K562 (cell line): ENCODE measurements at regions not wholly inside any gene's neighbourhood (a gene's known extent, or its start where the extent isn't known, plus 50 kb on each side); places are given as distances from the start of the nearest gene placed in this dataset.

Experiments used
- ATAC-seq: fragments of 200-7000 bp; cut with Tn5 transposase; 3 replicates; pipeline ENCODE4 v1.9.1; 2020; ENCODE audit warnings: moderate library complexity
- BruUV-seq: library from RNA; stranded (reverse); fragments of 400-500 nt; replicated peaks from 2 replicates; lab custom pipeline; 2021; lab: Mats Ljungman, UMichigan
- CTCF ChIA-PET: fragments of 300-600 bp; formaldehyde crosslinking; extraction: SDS; loops from one replicate; lab custom pipeline; 2021; ENCODE audit warnings: low intra/inter-chr PET ratio; lab: Yijun Ruan, JAX
- POLR2A ChIA-PET: fragments of 300-600, 350-650 bp; sonication (Branson Sonifier 250); formaldehyde crosslinking; extraction: SDS; loops from one replicate; lab custom pipeline; 2021; ENCODE audit warnings: antibody characterized with exemption, inconsistent platforms; lab: Yijun Ruan, JAX
- DNase-seq, 4 experiments: peaks; one replicate each; pipeline versions ENCODE4 v3.0.0 to v3.0.0-alpha.2; 2011 to 2018; ENCODE audit warnings: low spot score in 3 of 4, mixed read lengths in 3 of 4; ENCODE audit errors: extremely low read depth in 1 of 4
- FAIRE-seq: peaks from 2 replicates; lab custom pipeline; 2011; peaks lifted over from hg19 to GRCh38; lab: Jason Lieb, UNC
- H2AFZ ChIP-seq: 2 replicates; pipeline ENCODE4 v1.6.0; 2011; ENCODE audit warnings: low read depth, low read length, control low read depth, inconsistent platforms
- H3K27ac ChIP-seq: fragments of 200-600 bp; 3 replicates; pipeline ENCODE4 v1.8.0; 2011; ENCODE audit warnings: low read depth, mild to moderate bottlenecking, control low read depth, inconsistent platforms, low read length, moderate library complexity, mixed read lengths; ENCODE audit errors: extremely low read depth
- H3K27me3 ChIP-seq, 2 experiments: fragments of 300-600 bp in 1 of 2; 2 replicates in 1 of 2; 3 replicates in 1 of 2; pipeline versions ENCODE4 v1.6.0 to v1.8.0; 2011; ENCODE audit warnings: inconsistent platforms in 2 of 2, low read length in 2 of 2, mild to moderate bottlenecking in 1 of 2, mixed read lengths in 1 of 2, moderate library complexity in 1 of 2; ENCODE audit not compliant: control insufficient read depth in 2 of 2, insufficient read depth in 2 of 2
- H3K36me3 ChIP-seq: fragments of 300-600 bp; 3 replicates; pipeline ENCODE4 v1.8.0; 2011; ENCODE audit warnings: mild to moderate bottlenecking, low read length, inconsistent platforms; ENCODE audit not compliant: control insufficient read depth, insufficient read depth
- H3K4me1 ChIP-seq, 2 experiments: fragments of 200-600 bp in 1 of 2; replicated peaks in 1 of 2; 2 replicates in 1 of 2; 3 replicates in 1 of 2; pipeline versions ENCODE4 v1.5.1 to v1.8.0; 2011; ENCODE audit warnings: inconsistent platforms in 2 of 2, low read length in 2 of 2, mild to moderate bottlenecking in 1 of 2, mixed read lengths in 1 of 2, moderate library complexity in 1 of 2; ENCODE audit not compliant: control insufficient read depth in 2 of 2, insufficient read depth in 2 of 2
- H3K4me2 ChIP-seq: 2 replicates; pipeline ENCODE4 v1.6.1; 2011; ENCODE audit warnings: low read length, control low read depth, inconsistent platforms, mixed read lengths; ENCODE audit not compliant: insufficient read depth
- H3K4me3 ChIP-seq: fragments of 200-600 bp; sonication (generic), shearing (Covaris generic); 2 replicates; pipeline ENCODE4 v1.5.1; 2016; ENCODE audit warnings: control low read depth, inconsistent platforms
- H3K79me2 ChIP-seq: fragments of 200-600 bp; 3 replicates; pipeline ENCODE4 v1.8.0; 2011; ENCODE audit warnings: low read length, inconsistent platforms; ENCODE audit not compliant: control insufficient read depth, insufficient read depth
- H3K9ac ChIP-seq, 2 experiments: 2 replicates each; pipeline versions ENCODE4 v1.6.0 to v1.6.1; 2011; ENCODE audit warnings: low read depth in 2 of 2, low read length in 2 of 2, control low read depth in 1 of 2, inconsistent platforms in 1 of 2, mild to moderate bottlenecking in 1 of 2, mixed read lengths in 1 of 2; ENCODE audit not compliant: insufficient read depth in 1 of 2
- H3K9me1 ChIP-seq: one replicate; pipeline ENCODE4 v1.6.0; 2011; ENCODE audit warnings: inconsistent platforms, mild to moderate bottlenecking, low read length, moderate library complexity; ENCODE audit not compliant: control insufficient read depth, insufficient read depth
- H3K9me3 ChIP-seq: replicated peaks from 2 replicates; pipeline ENCODE4 v1.5.1; 2011; ENCODE audit warnings: low read depth, low read length, inconsistent platforms; ENCODE audit not compliant: control insufficient read depth, insufficient read depth
- H4K20me1 ChIP-seq: replicated peaks from 2 replicates; pipeline ENCODE4 v1.6.1; 2011; ENCODE audit warnings: low read length, inconsistent platforms, mixed read lengths; ENCODE audit not compliant: control insufficient read depth, insufficient read depth
- ARID1B ChIP-seq: fragments of 450-650 bp; IDR thresholded peaks from 2 replicates; pipeline ENCODE4 v1.6.1; 2016; ENCODE audit warnings: antibody characterized with exemption, mild to moderate bottlenecking, inconsistent platforms
- MECOM ChIP-seq: fragments of 250-450 bp; sonication (Bioruptor Pico); IDR thresholded peaks from 2 replicates; pipeline ENCODE4 v1.8.0; 2022; ENCODE audit warnings: inconsistent platforms
- ZNF830 ChIP-seq: fragments of 250-450 bp; sonication (Bioruptor Pico); IDR thresholded peaks from 2 replicates; pipeline ENCODE4 v1.5.0; 2021; ENCODE audit warnings: mild to moderate bottlenecking
- WGBS: fragments of 100-300 bp; shearing (Covaris generic); methylation state at CpG from one replicate; pipeline ENCODE4 v1.1.6; 2016; ENCODE audit warnings: low coverage, mixed read lengths; ENCODE audit not compliant: insufficient coverage; ENCODE audit errors: missing lambda C conversion rate; 5-methylcytosine and 5-hydroxymethylcytosine counted together
- in situ Hi-C: fragments of 300-500 bp; cut with MboI; formaldehyde crosslinking; loops from 4 replicates; pipeline ENCODE4 v1.15.0; 2018; ENCODE audit warnings: inconsistent platforms, mixed read lengths
- intact Hi-C: fragments of 100-400 bp; cut with micrococcal nuclease; formaldehyde crosslinking; loops from 2 replicates; pipeline ENCODE4 v1.14.2; 2022

DNA sequence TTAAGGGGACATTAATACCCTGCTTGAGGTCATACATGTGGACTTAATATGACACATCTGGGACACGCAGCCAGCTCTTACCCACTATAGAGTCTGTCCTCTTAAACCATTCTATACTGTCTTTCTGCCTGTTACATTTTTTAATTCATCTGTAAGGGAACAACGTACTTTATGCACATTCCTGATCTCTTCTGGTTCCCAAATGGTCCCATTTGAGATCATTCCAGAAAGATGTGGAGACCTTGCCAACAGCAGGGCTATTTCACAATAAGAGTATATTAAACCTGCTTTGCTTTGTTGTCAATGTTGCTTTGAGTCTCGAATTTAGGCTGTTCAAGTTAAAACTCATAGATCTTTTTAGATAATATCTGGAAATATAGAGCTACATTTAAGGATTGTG is 332.2 kb upstream of the RAG2 start:
- Histone ChIP-seq H3K9ac (no peak overlapping the region), H3K9me3 (no peaks in the 10 kb centered on the region), H3K79me2 (no peaks in the 10 kb centered on the region), H3K36me3 (no peaks in the 10 kb centered on the region), H3K9me1 (no peaks in the 10 kb centered on the region), H4K20me1 (no peaks in the 10 kb centered on the region), H3K27ac (no peak overlapping the region)
- DNase-seq = no peak
- POLR2A ChIA-PET = no interaction called here
- no peak for FAIRE-seq
- BruUV-seq = no TSS peak
- TF ChIP-seq ZNF830 (no peak), MECOM (CRISPR knock-in tag) (no peak)
- TF ChIP-seq, all 486 proteins: peak for 0
- in situ Hi-C loops = no loop called here
- WGBS = 0% methylated on average over 3 of the region's 3 CpGs
- H3K27me3 ChIP-seq = no peaks in the 10 kb centered on the region
- CTCF ChIA-PET = no interaction called here
- no peak overlapping the region for H2AFZ ChIP-seq
- H3K4me2 ChIP-seq = no peak overlapping the region
- H3K4me3 ChIP-seq = no peak overlapping the region
- intact Hi-C loops = no loop called here
- H3K4me1 ChIP-seq = no peaks in the 10 kb centered on the region
- ATAC-seq = no peak

DNA sequence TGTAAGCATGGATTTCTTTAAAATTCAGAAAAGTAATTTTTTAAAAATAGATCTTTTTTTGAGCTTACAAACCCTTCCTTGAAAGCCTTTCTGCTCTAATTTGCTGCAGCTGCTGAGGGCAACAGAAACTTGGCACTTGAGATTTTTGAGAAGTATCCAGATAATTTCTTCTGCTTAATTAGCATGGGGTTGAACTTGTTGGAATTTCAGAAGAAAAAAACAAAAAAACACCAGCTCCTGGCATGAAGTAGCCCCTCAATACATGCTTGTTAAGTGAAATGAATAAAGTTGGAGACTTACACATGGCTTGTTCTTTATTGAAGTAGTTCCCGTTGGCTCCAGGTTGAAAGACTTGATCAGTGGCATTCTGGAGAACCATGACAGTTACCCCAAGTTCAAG is 331.4 kb upstream of the RAG2 start:
- intact Hi-C loops = no loop called here
- FAIRE-seq = no peak
- no TSS peak for BruUV-seq
- Histone ChIP-seq H3K79me2 (no peaks in the 10 kb centered on the region), H4K20me1 (no peaks in the 10 kb centered on the region), H3K36me3 (no peaks in the 10 kb centered on the region), H2AFZ (no peak overlapping the region), H3K27me3 (no peaks in the 10 kb centered on the region), H3K4me3 (no peak overlapping the region), H3K4me2 (no peak overlapping the region), H3K9me1 (no peaks in the 10 kb centered on the region), H3K27ac (no peak overlapping the region), H3K4me1 (no peaks in the 10 kb centered on the region), H3K9ac (no peak overlapping the region), H3K9me3 (no peaks in the 10 kb centered on the region)
- TF ChIP-seq ARID1B = no peak
- CTCF ChIA-PET = no interaction called here
- DNase-seq = no peak
- POLR2A ChIA-PET = no interaction called here
- WGBS = 0% methylated on average over 1 of the region's 1 CpG
- no peak for ATAC-seq
- in situ Hi-C loops = no loop called here
